HFFc6 (cell line): ENCODE measurements at regions not wholly inside any gene's neighbourhood (a gene's known extent, or its start where the extent isn't known, plus 50 kb on each side); places are given as distances from the start of the nearest gene placed in this dataset.

Experiments
- DNase-seq: peaks from one replicate; pipeline ENCODE4 v3.0.0-alpha.2; 2018
- H3K27ac Mint-ChIP-seq: 2 replicates; pipeline ENCODE4 v1.8.0; 2020; ENCODE audit warnings: mild to moderate bottlenecking, mixed read lengths
- H3K27me3 Mint-ChIP-seq: 2 replicates; pipeline ENCODE4 v1.8.0; 2021; ENCODE audit warnings: mild to moderate bottlenecking, moderate library complexity, mixed read lengths; ENCODE audit not compliant: insufficient read depth
- H3K36me3 Mint-ChIP-seq: 2 replicates; pipeline ENCODE4 v1.8.0; 2021; ENCODE audit warnings: low read depth, mixed read lengths
- H3K4me1 Mint-ChIP-seq: 2 replicates; pipeline ENCODE4 v1.8.0; 2020; ENCODE audit warnings: low read depth, mixed read lengths
- H3K4me3 Mint-ChIP-seq: 2 replicates; pipeline ENCODE4 v1.8.0; 2020; ENCODE audit warnings: mild to moderate bottlenecking, moderate library complexity, mixed read lengths
- H3K9me3 Mint-ChIP-seq: 2 replicates; pipeline ENCODE4 v1.8.0; 2020; ENCODE audit warnings: mild to moderate bottlenecking, mixed read lengths
- CTCF ChIP-seq: fragments of 200-600 bp; sonication (generic); IDR thresholded peaks from 2 replicates; pipeline ENCODE4 v1.5.0; 2021; ENCODE audit warnings: antibody characterized with exemption, mild to moderate bottlenecking

GRCh38 chrX:94551831-94552230 lies 877.8 kb downstream of the FAM133A start:
- TF ChIP-seq CTCF = no peak
- DNase-seq = no peak
- no peaks in the 10 kb centered on the region for H3K27me3 Mint-ChIP-seq
- no peaks in the 10 kb centered on the region for H3K4me1 Mint-ChIP-seq
- H3K27ac Mint-ChIP-seq = no peak overlapping the region
- no peaks in the 10 kb centered on the region for H3K36me3 Mint-ChIP-seq
- peaks cover 12% of the 10 kb centered on the region for H3K9me3 Mint-ChIP-seq
- H3K4me3 Mint-ChIP-seq = no peak overlapping the region

- Mint-ChIP-seq H3K36me3 (no peaks in the 10 kb centered on the region), H3K4me1 (no peaks in the 10 kb centered on the region), H3K4me3 (no peak overlapping the region), H3K27ac (no peak overlapping the region), H3K27me3 (no peaks in the 10 kb centered on the region), H3K9me3 (peaks cover 6% of the 10 kb centered on the region)
- no peak for TF ChIP-seq CTCF
- DNase-seq = no peak
These were observed 886.9 kb downstream of the FAM133A start for GRCh38 chrX:94560930-94561329.

- H3K9me3 Mint-ChIP-seq = peaks cover 5% of the 10 kb centered on the region
- no peak for DNase-seq
- no peaks in the 10 kb centered on the region; the same call in 1 of the 2 replicates for H3K27me3 Mint-ChIP-seq
- TF ChIP-seq CTCF = peak; percentile 19; the same call in 1 of the 2 replicates
- no peak overlapping the region for H3K27ac Mint-ChIP-seq
- no peak overlapping the region for H3K4me3 Mint-ChIP-seq
- no peaks in the 10 kb centered on the region for H3K4me1 Mint-ChIP-seq
- no peaks in the 10 kb centered on the region for H3K36me3 Mint-ChIP-seq
These were observed 902.5 kb downstream of the FAM133A start for GRCh38 chrX:94576367-94577004.

- H3K27me3 Mint-ChIP-seq = no peaks in the 10 kb centered on the region
- H3K9me3 Mint-ChIP-seq = no peaks in the 10 kb centered on the region
- no peaks in the 10 kb centered on the region for H3K4me1 Mint-ChIP-seq
- H3K36me3 Mint-ChIP-seq = no peaks in the 10 kb centered on the region
- no peak for TF ChIP-seq CTCF
- H3K4me3 Mint-ChIP-seq = no peak overlapping the region
- no peak for DNase-seq
- no peak overlapping the region for H3K27ac Mint-ChIP-seq
These were observed 926.1 kb downstream of the FAM133A start for GRCh38 chrX:94600077-94600476.

- no peak overlapping the region for H3K4me3 Mint-ChIP-seq
- H3K27ac Mint-ChIP-seq = no peak overlapping the region
- no peaks in the 10 kb centered on the region for H3K4me1 Mint-ChIP-seq
- TF ChIP-seq CTCF = no peak
- no peaks in the 10 kb centered on the region for H3K36me3 Mint-ChIP-seq
- H3K27me3 Mint-ChIP-seq = no peaks in the 10 kb centered on the region
- peaks cover 12% of the 10 kb centered on the region for H3K9me3 Mint-ChIP-seq
- no peak for DNase-seq
These were observed 938.1 kb downstream of the FAM133A start for GRCh38 chrX:94612140-94612539.
